DMS153 treated with DMSO at 0.1 percent for 48 hours (cell line): ENCODE measurements at regions not wholly inside any gene's neighbourhood (a gene's known extent, or its start where the extent isn't known, plus 50 kb on each side); places are given as distances from the start of the nearest gene placed in this dataset.
"Not testable (repeated sequence)": the region's sequence is repeated elsewhere in the genome, so short reads cannot be mapped to it uniquely, and the experiment has no call there.

Experiments
- DNase-seq: peaks from one replicate; lab custom pipeline; 2025; ENCODE audit not compliant: unreplicated experiment; lab: John Stamatoyannopoulos, UW

- DNase-seq, result no peak
Observed at GRCh38 chr17:82998637-82999036, 80.8 kb upstream of the METRNL start.

- DNase-seq, result no peak
Observed at GRCh38 chr17:83000738-83001137, 78.7 kb upstream of the METRNL start.

- no peak for DNase-seq
Observed at GRCh38 chr17:83002118-83002805, 77.1 kb upstream of the METRNL start.

DNA sequence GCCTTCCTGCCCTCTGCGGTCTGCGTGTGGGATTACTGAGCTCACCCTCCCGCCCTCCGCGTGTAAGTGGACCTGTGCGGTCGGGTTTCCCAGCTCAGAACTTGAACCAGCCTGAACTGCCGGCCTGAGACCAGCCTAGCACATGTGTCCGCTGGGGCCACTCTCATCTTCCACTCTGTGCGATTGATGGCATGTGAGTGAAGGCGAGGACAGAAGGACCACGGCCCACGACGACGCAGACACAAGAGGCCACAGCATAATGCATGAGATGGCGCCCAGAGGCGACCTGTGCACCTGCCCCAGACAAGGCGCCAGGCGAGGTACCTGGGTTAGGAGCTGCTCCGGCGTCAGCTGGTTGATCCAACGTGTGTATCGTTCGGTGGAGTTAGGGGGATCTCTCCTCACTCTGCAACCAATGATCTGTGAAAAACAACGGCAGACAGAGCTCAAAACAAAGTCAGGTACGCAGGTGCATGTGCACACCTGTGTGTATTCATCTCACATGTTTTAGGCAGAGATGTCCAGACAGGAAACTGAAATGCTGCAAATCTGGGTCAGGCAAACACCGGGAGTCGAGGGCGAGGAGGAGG, 74.5 kb upstream of the METRNL start:
- no peak for DNase-seq

- no peak for DNase-seq
Observed at GRCh38 chr17:83005639-83006038, 73.8 kb upstream of the METRNL start.

DNA sequence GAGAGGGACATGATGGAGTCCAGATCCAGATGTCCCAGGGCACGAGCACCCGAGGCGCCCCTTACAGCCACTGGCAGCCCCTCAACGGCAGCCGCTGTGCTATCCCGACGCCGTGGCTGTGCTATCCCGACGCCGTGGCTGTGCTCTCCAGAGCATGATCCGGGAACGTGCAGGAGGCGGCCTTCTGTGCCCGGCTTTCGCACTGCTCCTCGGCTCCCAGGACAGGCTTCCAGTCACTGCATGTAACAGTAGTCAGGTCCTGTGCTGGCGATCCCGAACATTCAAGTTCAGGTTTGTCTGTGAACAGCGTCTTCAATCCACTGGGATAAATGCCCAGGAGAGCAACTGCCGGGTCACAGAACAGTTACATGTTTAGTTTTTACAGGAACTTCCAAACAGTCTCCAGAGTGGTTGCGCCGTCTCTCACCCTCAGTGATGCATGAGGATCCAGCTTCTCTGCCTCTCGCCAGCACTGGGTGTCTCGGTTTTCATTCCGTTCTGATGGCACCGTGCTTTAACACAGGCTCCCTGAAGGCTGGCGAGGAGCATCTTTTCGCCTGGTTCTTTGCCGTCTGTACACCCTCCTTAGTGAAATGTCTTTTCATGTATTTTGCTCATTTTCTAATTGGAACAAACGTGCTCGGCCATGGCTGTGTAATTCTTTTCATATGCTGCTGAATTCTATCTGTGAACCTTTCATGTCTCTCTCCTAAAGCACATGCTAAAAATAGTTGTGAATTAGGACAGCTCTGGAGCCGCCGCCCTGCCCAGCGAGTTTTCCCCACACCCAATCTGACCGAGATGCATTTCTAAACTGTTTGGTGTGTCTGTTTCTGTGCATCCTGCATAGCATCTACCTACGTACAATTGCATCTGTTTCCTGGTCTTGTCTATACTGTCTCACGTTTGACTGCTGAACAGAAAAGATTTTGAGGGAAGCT, 72.6 kb upstream of the METRNL start:
- no peak for DNase-seq

DNA sequence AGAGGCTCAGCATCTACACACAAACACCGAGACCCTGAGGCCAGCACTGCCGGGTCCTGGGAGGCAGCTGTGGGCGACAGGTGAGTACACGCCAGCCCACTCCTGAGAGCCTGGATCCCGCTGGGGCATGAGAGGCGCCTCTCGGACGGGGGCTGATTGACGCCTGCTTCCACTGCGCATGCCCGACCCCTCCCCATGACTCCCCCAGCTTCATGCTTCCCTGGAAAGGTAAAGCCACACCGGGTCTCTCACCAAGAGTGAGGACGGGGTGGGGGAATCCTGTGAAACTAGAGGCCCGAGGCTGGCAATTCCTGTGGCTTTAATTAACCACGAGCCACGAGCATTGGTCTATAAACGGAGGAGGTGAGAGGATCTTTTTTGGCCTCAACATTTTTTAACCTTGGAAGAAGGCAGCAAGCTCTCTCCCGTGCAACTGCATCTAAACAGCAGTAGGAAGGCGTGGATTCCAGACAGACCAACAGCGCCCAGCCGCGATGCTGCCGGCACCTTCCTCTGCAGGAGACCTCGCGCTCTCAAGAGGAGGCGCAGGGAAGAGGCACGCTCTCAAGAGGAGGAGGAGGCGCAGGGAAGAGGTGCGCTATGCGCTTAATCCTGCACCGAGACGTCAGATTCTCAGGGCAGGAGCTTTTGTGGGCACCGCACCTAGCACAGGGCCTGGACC, 71.8 kb upstream of the METRNL start:
- peak; percentile 5 for DNase-seq

- DNase-seq, result no peak
Observed at GRCh38 chr17:83008186-83008510, 71.3 kb upstream of the METRNL start.

GRCh38 chr17:83008526-83008925, 70.9 kb upstream of the METRNL start:
- no peak for DNase-seq

DNA sequence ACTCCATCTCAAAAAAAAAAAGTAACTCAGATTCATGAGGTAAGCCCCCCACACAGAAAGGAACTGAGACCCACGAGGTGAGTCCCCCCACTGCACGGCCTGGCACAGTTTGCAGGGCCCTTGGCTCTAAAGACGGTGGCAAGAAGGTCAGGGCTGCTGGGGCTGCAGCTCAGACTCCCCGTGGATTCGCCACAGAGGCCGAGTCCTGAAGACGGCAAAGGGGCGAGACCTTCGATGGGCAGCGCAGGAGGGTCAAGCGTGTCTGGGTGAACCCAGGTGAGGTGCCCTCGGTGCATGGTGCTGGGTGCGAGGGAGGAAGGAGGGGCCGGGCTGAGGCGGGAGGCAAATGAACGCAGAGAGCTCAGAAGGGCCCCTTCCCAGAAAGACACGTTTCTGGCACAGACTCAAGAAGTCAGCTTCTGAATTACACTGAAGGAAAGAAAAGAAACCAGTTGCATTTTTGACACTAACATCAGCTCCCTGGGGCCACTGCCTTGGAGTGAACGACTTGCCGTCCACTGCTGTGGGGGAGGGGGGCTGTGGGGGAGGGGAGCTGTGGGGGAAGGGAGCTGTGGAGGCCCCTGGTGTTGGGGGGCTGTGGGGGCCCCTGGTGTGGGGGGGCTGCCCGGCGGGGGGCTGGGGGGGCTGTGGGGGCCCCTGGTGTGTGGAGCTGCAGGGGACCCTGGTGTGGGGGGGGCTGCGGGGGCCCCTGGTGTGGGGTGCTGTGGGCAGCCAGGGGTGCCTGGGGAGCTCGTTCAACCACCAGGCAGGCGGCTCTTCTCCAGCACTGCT, 69.8 kb upstream of the METRNL start:
- DNase-seq, result no peak

GRCh38 chr17:83010206-83011200, 68.9 kb upstream of the METRNL start:
- no peak for DNase-seq

- DNase-seq, result not testable (repeated sequence)
Observed at GRCh38 chr17:83011676-83012075, 67.7 kb upstream of the METRNL start.

DNA sequence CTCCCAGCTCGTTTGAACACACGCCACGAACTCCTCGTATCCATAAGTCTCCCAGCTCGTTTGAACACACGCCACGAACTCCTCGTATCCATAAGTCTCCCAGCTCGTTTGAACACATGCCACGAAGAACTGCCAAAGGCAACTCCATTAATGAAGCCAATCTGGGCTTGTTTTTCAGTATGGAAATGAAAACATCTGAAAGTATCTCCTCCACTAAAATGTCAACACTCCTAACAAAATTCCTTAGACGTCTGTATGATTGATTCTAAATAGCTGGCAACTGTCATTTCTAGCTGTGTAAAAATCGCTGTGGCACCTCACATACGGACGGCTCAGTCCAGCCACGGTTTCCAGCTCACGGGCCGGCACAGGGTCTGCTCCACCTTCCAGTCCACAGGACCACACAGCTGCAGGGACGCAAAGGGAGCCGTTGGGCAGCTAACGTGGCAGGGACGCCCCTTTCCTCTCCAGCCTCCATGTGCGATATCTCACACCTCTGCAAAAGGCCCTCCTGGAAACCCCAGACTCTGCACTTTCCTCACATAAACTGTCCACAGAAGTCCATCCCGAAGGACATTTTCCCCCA, 67.1 kb upstream of the METRNL start:
- DNase-seq, result no peak

DNA sequence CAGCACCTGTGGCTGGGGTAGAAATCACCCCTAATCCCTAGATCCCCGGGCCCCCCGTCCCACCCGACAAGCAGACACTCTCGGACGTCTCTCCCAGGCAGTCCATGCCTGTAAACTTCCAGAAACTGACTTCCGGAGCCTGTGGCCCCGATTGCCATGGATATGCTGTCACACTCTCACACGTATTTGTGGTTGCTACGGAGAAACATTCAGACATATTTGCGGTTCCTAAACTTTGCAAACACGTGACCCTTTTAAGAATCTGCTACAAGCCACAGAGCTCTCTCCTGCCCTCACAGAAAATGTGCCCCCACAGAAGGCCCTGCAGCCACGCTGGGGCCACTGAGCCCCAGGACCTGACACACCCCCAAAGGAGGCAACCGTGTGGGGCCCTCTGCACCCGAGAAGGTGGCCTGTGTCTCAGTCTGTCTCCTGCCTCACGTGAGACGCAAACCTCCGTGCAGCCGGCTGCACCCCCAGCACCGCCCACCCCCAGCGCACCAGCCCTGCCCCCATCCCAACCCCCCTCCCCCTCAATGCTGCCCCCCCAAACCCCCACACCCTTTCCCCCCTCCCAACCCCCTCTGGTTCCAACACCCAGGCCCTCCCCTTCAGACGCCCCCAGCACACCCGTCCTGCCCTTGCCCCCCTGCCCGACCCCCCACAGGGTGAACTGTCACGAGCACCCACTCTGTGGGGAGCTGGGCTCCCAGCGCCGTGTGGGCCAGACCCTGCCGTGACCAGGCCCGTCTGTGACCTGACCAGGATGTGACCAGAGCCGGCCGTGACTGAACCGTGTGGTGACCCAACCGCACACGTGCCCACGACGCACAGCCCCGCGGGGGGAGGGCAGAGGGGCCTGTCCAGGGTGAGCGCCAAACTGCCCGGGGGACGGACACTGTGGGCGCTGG, 66.3 kb upstream of the METRNL start:
- DNase-seq, result no peak

GRCh38 chr17:83013779-83014117, 65.7 kb upstream of the METRNL start:
- DNase-seq, result no peak

DNA sequence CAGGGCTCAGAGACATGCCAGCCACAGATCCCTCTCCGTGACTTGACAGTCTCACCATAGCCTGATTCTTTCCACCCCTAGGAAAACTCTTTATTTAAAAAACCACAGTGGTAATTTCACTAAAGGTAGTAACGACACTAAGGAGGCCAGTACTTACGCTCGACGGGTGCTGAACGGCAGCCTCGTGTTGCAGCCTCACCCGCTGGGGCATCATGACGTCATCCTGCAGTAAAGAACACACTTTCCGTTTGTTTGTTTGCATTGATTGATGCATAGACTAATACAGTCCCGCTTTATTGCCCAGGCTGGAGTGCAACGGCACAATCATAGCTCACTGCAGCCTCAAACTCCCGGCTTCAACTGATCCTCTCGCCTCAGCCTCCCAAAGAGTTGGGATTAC, 65.1 kb upstream of the METRNL start:
- no peak for DNase-seq

DNA sequence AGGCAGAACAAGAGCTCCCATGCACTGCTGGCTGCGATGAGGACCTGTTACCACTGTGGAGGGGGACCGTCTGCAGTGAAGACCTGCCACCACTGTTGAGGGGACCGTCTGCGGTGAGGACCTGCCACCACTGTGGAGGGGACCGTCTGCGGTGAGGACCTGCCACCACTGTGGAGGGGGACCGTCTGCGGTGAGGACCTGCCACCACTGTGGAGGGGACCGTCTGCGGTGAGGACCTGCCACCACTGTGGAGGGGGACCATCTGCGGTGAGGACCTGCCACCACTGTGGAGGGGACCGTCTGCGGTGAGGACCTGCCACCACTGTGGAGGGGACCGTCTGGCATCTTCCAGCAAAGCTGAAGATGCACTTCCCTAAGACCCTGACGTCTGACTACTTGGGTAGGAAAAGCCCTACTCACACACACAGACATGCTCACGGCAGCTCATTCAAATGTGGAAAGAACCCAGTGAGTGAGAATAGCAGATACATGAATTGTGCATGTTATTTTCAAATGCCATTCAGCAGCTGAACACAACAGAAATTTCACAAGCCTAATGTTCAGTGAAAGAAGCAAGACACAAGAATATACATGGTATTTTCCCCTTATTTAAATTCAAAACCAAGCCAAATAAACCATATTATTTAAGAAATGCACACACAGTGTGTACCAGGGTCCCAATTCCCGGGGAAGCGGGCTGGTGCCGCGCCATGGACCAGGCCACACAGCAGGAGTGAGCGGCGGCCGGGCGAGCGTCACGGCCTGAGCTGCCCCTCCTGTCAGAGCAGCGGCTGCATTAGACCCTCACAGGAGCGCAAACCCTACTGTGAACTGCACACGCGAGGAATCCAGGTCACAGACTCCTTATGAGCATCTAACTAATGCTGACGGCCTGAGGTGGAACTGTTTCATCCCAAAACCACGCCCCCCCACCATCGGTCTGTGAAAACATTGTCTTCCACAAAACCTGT, 64.2 kb upstream of the METRNL start:
- DNase-seq, result no peak
